ENCODE measurements at regions not wholly inside any gene's neighbourhood (a gene's known extent, or its start where the extent isn't known, plus 50 kb on each side); places are given as distances from the start of the nearest gene placed in this dataset.

DNA sequence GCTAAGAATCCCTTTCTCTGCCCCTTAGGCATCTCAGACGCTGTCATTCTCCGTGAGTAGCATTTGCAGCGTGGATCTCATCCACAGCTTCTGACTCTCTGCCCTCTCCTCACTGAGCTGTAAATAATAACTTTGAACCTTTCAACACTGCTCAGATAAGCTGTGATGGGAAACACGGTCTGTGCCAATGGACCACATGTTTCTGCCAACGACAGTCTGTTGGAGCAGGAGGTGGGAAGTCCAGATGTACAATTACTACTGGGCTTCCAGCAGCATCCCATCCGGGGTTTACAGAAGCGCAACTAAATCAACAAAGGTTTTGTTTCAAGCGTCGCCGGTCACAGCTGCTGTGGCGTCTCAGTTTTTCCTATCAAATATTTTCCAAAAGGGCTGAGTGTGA is 1110.6 kb downstream of the TYW1 start:
- TF ChIP-seq, protein P1, sequence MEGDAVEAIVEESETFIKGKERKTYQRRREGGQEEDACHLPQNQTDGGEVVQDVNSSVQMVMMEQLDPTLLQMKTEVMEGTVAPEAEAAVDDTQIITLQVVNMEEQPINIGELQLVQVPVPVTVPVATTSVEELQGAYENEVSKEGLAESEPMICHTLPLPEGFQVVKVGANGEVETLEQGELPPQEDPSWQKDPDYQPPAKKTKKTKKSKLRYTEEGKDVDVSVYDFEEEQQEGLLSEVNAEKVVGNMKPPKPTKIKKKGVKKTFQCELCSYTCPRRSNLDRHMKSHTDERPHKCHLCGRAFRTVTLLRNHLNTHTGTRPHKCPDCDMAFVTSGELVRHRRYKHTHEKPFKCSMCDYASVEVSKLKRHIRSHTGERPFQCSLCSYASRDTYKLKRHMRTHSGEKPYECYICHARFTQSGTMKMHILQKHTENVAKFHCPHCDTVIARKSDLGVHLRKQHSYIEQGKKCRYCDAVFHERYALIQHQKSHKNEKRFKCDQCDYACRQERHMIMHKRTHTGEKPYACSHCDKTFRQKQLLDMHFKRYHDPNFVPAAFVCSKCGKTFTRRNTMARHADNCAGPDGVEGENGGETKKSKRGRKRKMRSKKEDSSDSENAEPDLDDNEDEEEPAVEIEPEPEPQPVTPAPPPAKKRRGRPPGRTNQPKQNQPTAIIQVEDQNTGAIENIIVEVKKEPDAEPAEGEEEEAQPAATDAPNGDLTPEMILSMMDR (conservative IDR thresholded peaks at IDR 0.05; ENCODE audit: low read length), result no peak
- no peak for TF ChIP-seq EZH2phosphoT487 (IDR thresholded peaks at IDR 0.05; ENCODE audit: borderline replicate concordance)
